CD4-positive, alpha-beta T cell treated with Interleukin-10 for 1 hour (primary cell): ENCODE measurements at regions not wholly inside any gene's neighbourhood (a gene's known extent, or its start where the extent isn't known, plus 50 kb on each side); places are given as distances from the start of the nearest gene placed in this dataset.

Experiments
- DNase-seq: peaks from one replicate; pipeline ENCODE4 v3.0.0-alpha.2; 2020

- DNase-seq: no peak
Measured at GRCh38 chr4:16993956-16994840, 95.8 kb upstream of the LDB2 start.

DNA sequence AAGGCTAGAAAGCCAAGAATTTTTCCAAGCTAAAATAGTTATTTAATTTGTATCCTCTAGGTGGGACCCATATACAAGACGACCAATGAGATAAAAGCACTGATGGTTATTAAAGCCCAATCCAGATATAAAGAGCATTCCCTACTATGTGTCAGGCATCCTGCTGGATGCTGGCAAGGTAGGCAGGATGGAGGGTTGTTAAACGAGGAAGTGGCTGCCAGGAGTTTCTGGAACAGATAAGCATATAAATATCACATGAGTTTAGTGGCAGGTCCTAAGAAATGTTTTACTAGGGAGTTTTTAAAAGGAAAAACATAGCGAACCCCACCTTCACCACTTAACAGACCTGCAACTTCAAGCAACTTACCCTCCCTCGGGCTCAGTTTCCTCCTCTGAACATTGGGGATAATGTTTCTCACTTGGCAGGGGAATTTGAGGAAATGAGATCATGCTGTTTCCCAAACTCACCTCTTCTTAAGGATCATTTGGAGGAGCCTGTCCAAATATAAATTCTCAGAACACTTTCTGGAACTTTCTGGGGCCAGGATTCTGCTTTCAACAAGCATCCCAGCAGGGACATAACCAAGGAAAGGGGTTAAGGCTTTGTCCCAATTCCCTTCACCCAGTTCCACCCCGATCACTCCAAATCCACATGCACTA is 94.3 kb upstream of the LDB2 start:
- DNase-seq: no peak

GRCh38 chr4:16991450-16991849 is 93.0 kb upstream of the LDB2 start:
- no peak for DNase-seq

DNA sequence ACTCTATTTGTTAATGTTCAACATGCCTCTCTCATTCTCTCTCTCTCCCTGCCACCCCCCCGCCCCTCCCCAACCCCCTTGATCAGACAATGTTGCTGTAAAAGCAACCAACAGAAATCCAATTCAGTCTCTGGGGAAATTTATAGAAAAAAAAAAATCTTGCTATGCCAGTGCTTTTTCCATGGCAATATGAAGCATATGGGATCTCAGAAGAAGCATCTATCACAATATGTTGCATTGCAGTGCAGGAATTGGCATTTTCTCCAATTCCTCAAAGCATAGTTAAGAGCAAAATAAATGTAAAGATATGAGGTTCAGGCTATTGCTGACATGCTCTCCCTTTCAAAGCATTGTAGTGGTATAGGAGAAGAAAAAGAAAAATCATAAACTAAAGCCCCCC is 90.9 kb upstream of the LDB2 start:
- no peak for DNase-seq

DNA sequence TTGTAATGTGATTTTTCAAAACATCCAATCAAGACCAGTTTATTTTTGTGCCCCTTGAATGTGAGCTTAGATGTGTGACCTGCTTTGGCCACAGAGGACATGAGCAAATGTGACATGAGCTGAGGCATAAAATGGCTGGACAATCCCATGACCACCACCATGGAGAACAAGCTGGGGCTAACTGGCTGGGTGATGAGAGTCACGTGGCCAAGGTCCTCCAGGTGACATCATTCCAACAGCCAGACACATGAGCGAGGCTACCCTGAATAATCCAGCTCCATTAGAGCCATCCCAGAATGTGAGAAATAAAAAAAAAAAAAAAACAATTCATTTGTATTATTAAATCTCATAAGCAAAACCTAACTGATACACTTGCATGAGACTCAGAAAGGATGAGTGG is 90.4 kb upstream of the LDB2 start:
- no peak for DNase-seq

- no peak for DNase-seq
Measured at GRCh38 chr4:16977081-16977480, 78.6 kb upstream of the LDB2 start.

DNA sequence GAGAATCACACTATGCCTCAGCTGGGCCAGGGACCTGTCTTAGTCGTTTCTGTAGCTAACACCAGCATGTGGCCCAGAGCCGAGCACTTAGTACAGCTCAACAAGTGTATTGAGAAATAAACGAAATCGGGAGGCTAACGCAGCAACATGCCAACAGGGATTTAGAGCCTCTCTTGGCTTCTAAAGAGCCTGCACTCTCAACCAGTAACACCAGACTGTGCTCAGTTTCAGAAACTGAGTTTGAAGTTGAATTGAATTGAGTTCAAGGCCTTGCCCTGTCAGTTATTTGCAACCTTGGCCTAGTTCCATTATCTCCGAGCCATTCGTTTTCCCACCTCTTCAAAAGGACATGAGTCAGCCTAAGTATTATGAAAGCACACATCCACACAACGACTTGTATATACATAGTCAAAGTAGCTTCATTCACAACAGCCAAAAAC is 71.3 kb upstream of the LDB2 start:
- DNase-seq: no peak

GRCh38 chr4:16967722-16968121 is 69.3 kb upstream of the LDB2 start:
- no peak for DNase-seq

DNA sequence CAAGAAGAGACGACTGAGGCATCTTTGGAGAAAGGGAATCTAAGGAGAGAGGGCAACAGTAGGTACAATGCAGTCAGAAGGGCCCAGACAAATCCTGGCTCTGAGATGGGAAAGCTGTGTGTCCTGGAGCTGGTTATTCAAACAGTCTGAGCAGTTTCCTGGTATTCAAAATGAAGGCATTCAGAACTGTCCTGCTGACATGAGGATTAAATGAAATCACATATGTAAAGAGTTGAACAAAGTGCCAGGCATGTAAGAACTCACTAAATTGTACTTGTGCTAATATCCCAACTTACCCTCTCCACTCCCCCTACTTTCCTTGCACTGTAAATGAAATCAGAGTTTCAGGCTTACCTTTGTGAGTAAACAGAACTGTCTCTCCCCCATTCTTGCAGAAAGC is 60.9 kb upstream of the LDB2 start:
- DNase-seq: no peak

DNA sequence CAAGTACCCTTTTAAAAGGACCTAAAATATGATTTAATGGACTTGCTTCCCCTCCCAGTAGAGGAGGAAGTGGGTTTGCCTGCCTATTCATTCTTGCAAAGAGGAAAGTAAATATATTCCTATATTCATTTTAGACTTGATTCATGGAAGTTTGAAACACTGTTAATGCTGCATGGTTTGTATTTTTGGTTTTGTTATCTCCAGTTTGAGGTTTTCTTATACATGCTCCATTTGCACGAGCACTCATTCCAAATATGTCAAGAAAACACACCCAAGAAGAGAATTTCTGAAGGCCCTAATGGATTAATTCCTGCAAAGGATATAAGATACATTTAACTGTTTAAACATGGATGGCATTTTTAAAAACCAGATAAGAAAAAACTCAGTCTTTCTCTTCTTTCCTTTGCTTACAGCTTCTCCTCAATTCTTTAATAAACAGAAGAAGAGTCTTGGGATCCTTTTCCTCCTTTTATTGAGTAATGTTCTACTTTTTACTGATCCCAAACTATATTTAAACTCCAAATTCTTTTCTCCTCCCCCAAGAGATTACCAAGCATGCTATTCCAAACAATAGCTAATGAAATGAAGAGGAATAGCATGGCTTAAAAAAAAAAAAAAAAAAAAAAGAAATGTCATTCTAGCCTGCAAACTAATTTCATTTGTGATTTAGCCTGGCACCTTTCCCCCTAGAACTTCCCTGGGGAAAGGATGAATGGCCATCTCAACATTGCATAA is 54.6 kb upstream of the LDB2 start:
- no peak for DNase-seq

DNA sequence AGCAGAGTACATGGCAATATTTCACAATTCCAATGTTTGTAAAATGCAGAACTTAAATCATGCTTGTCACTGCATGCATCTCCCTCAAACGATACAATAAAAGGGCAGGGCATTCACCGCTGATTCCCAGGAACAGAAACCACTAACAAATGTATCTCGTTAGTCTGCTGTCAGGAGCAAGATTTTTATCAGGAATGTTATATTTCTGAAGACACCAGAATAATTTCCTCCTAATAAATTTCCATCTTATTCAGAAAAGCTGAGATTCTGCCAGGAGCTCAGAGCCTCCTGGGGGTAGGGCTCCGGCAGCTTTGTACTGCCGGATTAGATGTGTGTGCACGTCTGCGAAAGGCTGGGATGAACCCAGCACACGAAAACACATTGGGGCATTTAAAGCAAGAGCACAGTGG is 54.0 kb upstream of the LDB2 start:
- no peak for DNase-seq
